ENCODE measurements at regions not wholly inside any gene's neighbourhood (a gene's known extent, or its start where the extent isn't known, plus 50 kb on each side); places are given as distances from the start of the nearest gene placed in this dataset.

DNA sequence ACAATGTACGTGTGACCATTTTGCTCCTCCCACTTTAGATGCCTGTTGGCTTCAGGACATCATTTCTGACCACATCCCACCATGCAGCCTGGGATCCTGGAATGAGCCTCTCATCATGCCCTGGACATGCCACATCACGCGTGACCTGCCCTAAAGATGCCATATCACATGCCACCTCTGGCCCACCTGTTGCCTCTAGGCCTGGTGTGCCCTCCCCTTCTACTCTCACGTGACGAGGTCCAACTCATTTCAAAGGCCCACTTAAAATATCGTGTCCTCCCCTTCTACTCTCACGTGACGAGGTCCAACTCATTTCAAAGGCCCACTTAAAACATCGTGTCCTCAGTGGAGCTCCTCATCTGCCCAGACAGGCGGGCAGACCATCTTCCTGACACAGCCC, 254.9 kb downstream of the TEX36 start:
- H3K4me3 Mint-ChIP-seq (ENCODE audit: unreplicated experiment): no peak overlapping the region
- no peak for DNase-seq (ENCODE audit: low spot score)
- peaks cover 3% of the 10 kb centered on the region for H3K36me3 Mint-ChIP-seq (ENCODE audit: low read depth)
- TF ChIP-seq, protein P1, sequence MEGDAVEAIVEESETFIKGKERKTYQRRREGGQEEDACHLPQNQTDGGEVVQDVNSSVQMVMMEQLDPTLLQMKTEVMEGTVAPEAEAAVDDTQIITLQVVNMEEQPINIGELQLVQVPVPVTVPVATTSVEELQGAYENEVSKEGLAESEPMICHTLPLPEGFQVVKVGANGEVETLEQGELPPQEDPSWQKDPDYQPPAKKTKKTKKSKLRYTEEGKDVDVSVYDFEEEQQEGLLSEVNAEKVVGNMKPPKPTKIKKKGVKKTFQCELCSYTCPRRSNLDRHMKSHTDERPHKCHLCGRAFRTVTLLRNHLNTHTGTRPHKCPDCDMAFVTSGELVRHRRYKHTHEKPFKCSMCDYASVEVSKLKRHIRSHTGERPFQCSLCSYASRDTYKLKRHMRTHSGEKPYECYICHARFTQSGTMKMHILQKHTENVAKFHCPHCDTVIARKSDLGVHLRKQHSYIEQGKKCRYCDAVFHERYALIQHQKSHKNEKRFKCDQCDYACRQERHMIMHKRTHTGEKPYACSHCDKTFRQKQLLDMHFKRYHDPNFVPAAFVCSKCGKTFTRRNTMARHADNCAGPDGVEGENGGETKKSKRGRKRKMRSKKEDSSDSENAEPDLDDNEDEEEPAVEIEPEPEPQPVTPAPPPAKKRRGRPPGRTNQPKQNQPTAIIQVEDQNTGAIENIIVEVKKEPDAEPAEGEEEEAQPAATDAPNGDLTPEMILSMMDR (IDR thresholded peaks at IDR 0.05): no peak
- H3K9me3 Mint-ChIP-seq (ENCODE audit: low read depth): peaks cover 10% of the 10 kb centered on the region
- no peak overlapping the region for H3K27ac Mint-ChIP-seq (ENCODE audit: unreplicated experiment)
- H3K4me1 Mint-ChIP-seq (ENCODE audit: low read depth): no peaks in the 10 kb centered on the region
- H3K27me3 Mint-ChIP-seq (ENCODE audit: low read depth): peaks cover 17% of the 10 kb centered on the region

DNA sequence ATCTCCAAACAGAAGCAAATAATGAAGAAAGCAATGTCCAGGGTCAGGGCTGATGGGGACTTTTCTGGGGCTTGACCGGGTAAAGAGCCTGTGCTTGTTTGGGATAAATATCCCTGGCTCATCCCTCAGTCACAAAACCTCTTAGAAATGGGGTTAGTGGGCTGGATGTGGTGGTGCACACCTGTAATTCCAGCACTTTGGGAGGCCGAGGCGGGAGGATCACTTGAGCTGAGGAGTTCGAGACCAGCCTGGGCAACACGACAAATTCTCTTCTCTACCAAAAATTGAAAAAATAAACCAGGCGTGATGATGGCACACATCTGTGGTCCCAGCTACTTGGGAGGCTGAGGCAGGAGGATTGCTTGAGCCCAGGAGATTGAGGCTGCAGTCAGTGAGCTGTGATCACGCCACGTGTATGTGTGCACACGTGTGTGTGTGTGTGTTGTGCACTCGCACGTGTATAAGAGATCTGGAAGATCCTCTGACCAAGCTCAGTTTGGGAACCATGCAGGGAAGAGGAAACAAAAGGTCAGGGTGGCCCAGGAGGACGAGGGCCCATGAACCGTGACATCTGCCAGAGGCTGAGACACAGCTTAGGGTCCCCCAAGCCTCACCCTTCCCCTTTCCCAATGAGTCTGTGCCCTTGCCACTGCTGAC, 258.6 kb downstream of the TEX36 start:
- TF ChIP-seq, protein P1 (IDR thresholded peaks at IDR 0.05): no peak
- H3K27me3 Mint-ChIP-seq (ENCODE audit: low read depth): peaks cover 23% of the 10 kb centered on the region
- DNase-seq (ENCODE audit: low spot score): no peak
- H3K9me3 Mint-ChIP-seq (ENCODE audit: low read depth): peaks cover 6% of the 10 kb centered on the region
- no peaks in the 10 kb centered on the region for H3K36me3 Mint-ChIP-seq (ENCODE audit: low read depth)
- H3K27ac Mint-ChIP-seq (ENCODE audit: unreplicated experiment): no peak overlapping the region
- no peaks in the 10 kb centered on the region for H3K4me1 Mint-ChIP-seq (ENCODE audit: low read depth)
- no peak overlapping the region for H3K4me3 Mint-ChIP-seq (ENCODE audit: unreplicated experiment)

DNA sequence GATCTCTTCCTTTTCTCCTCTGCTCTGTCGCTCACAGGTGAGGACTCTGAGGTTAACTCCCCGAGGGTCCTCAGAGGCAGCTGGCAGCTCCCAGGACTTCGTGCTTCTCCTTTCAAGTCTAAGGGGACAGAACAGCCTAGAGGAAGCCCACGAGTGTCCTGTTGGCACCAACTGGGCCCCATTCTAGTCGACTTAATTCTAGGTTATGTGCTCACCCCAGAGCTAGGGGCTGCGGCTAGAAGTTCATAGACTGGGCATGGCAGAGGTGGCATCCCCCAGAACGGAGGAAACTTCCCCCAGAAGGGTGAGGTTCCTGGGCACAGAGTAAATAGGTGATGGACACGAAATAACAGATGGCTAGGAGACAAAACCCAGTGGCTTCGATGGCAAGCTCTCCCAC, 259.4 kb downstream of the TEX36 start:
- no peak overlapping the region for H3K4me3 Mint-ChIP-seq (ENCODE audit: unreplicated experiment)
- no peaks in the 10 kb centered on the region for H3K4me1 Mint-ChIP-seq (ENCODE audit: low read depth)
- no peak overlapping the region for H3K27ac Mint-ChIP-seq (ENCODE audit: unreplicated experiment)
- H3K9me3 Mint-ChIP-seq (ENCODE audit: low read depth): peaks cover 6% of the 10 kb centered on the region
- H3K27me3 Mint-ChIP-seq (ENCODE audit: low read depth): peaks cover 23% of the 10 kb centered on the region
- H3K36me3 Mint-ChIP-seq (ENCODE audit: low read depth): no peaks in the 10 kb centered on the region
- DNase-seq (ENCODE audit: low spot score): no peak
- TF ChIP-seq, protein P1 (IDR thresholded peaks at IDR 0.05): no peak

DNA sequence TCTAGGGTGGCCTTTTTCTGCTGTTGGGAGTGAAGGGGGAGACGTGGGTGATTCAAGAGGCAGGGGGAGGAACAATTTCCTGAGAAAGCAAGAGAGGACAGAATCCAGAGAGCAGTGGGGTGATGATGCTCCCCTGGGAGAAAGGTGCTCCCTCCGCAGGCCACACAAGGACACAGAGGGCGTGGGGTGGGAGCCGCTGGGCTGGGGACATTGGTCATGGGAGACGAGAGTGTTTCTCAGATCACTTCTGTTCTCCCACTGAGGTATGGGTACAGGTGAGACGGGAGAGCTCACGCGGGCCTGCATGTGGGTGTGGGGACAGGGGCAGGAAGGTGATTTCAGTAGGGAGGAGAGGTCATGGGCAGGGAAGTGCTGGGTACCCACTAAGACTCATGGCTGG, 259.5 kb upstream of the CTBP2 start:
- no peaks in the 10 kb centered on the region for H3K36me3 Mint-ChIP-seq (ENCODE audit: low read depth)
- H3K4me3 Mint-ChIP-seq (ENCODE audit: unreplicated experiment): no peak overlapping the region
- DNase-seq (ENCODE audit: low spot score): no peak
- peaks cover 16% of the 10 kb centered on the region for H3K27me3 Mint-ChIP-seq (ENCODE audit: low read depth)
- no peaks in the 10 kb centered on the region for H3K4me1 Mint-ChIP-seq (ENCODE audit: low read depth)
- TF ChIP-seq, protein P1 (IDR thresholded peaks at IDR 0.05): no peak
- peaks cover 6% of the 10 kb centered on the region for H3K9me3 Mint-ChIP-seq (ENCODE audit: low read depth)
- no peak overlapping the region for H3K27ac Mint-ChIP-seq (ENCODE audit: unreplicated experiment)

DNA sequence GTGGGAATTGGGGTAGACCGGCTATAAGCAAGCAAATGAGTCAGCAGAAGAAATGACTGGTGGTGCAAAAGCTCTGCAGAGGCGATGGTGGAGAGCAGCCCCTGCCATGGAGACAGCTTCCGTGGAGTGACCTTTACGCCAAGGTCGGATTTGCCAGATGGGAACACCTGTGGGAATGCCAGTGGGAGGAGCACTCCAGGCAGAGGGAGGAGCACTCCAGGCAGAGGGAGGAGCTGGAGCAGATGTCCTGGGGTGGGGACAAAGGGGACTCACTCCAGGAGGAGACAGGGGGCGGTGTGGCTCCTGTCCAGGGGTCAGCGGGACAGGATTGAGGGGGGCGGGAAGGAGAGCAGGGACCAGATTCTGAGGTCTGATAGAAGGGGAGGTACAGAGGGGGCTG, 258.8 kb upstream of the CTBP2 start:
- TF ChIP-seq, protein P1 (IDR thresholded peaks at IDR 0.05): no peak
- no peak for DNase-seq (ENCODE audit: low spot score)
- Mint-ChIP-seq H3K9me3 (ENCODE audit: low read depth) (peaks cover 6% of the 10 kb centered on the region), H3K27me3 (ENCODE audit: low read depth) (peaks cover 12% of the 10 kb centered on the region), H3K4me3 (ENCODE audit: unreplicated experiment) (no peak overlapping the region), H3K27ac (ENCODE audit: unreplicated experiment) (no peak overlapping the region), H3K36me3 (ENCODE audit: low read depth) (no peaks in the 10 kb centered on the region), H3K4me1 (ENCODE audit: low read depth) (no peaks in the 10 kb centered on the region)
